HepG2 (cell line): ENCODE measurements at regions not wholly inside any gene's neighbourhood (a gene's known extent, or its start where the extent isn't known, plus 50 kb on each side); places are given as distances from the start of the nearest gene placed in this dataset.

ENCODE experiments used
- E2F1 ChIP-seq: sonication (generic); formaldehyde crosslinking; IDR thresholded peaks from 2 replicates; pipeline ENCODE4 v1.5.0; 2020; ENCODE audit warnings: missing genetic modification reagents
- MTA3 ChIP-seq: sonication (generic); formaldehyde crosslinking; IDR thresholded peaks from 2 replicates; pipeline ENCODE4 v1.4.0; 2020; ENCODE audit warnings: missing genetic modification reagents
- MYC ChIP-seq: sonication (generic); formaldehyde crosslinking; IDR thresholded peaks from 2 replicates; pipeline ENCODE4 v1.9.0; 2021; ENCODE audit warnings: missing genetic modification reagents, borderline replicate concordance
- NPAS2 ChIP-seq: sonication (generic); formaldehyde crosslinking; IDR thresholded peaks from 2 replicates; pipeline ENCODE4 v1.8.0; 2022; ENCODE audit warnings: mild to moderate bottlenecking, missing genetic modification reagents, borderline replicate concordance
- NR2F2 ChIP-seq: IDR thresholded peaks from 2 replicates; pipeline ENCODE4 v1.6.1; 2012; ENCODE audit warnings: low read depth, inconsistent platforms, borderline replicate concordance
- SP4 ChIP-seq: sonication (generic); formaldehyde crosslinking; IDR thresholded peaks from 2 replicates; pipeline ENCODE4 v1.8.1; 2023; ENCODE audit warnings: mild to moderate bottlenecking, missing genetic modification reagents
- SP5 ChIP-seq: IDR thresholded peaks from 2 replicates; pipeline ENCODE4 v1.6.1; 2016; ENCODE audit warnings: low read depth, borderline replicate concordance
- TGIF2 ChIP-seq: IDR thresholded peaks from 2 replicates; pipeline ENCODE4 v1.6.1; 2016; ENCODE audit warnings: control low read depth, missing compliant biosample characterization
- ZBTB38 ChIP-seq: sonication (generic); formaldehyde crosslinking; IDR thresholded peaks from 2 replicates; pipeline ENCODE4 v1.5.1; 2020; ENCODE audit warnings: mild to moderate bottlenecking, missing genetic modification reagents
- ZBTB8A ChIP-seq: sonication (generic); formaldehyde crosslinking; IDR thresholded peaks from 2 replicates; pipeline ENCODE4 v1.4.0; 2020; ENCODE audit warnings: mild to moderate bottlenecking, low read depth, missing genetic modification reagents, borderline replicate concordance
- TF ChIP-seq, protein P1 (sequence below), 2 experiments: IDR thresholded peaks; 2 replicates each; pipeline ENCODE4 v1.6.1; 2011 to 2012; ENCODE audit warnings: low read length in 2 of 2, borderline replicate concordance in 1 of 2, low read depth in 1 of 2, mild to moderate bottlenecking in 1 of 2, moderate library complexity in 1 of 2
- TF ChIP-seq, protein P2 (sequence below): sonication (generic); formaldehyde crosslinking; IDR thresholded peaks from 2 replicates; pipeline ENCODE4 v1.4.0; 2020; ENCODE audit warnings: missing genetic modification reagents
- TF ChIP-seq, protein P3 (sequence below): sonication (generic); formaldehyde crosslinking; IDR thresholded peaks from 2 replicates; pipeline ENCODE4 v1.4.0; 2020; ENCODE audit warnings: missing genetic modification reagents

DNA sequence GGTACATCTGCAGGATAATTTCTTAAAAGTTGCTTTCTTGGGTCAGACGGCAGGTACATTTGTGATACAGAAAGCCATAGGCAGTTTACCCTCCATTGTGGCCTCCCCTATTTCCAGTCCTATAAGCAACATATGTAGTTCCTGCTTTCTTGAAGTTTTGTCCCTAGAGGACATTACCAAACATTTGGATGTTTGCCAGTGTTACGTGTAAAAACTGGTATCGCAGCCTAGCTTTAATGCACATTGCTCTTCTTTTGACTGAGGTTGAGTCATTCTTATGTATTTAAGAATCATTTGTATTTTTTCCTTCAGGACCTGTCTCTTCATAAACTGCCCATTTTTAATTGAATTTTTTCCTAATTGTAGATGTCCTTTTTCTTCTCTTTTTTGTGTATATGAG lies 114.3 kb downstream of the DIPK2A start:
- TF ChIP-seq MYC (CRISPR knock-in tag) = no peak
- no peak for TF ChIP-seq NPAS2 (CRISPR knock-in tag)
- TF ChIP-seq ZBTB38 = no peak
- TF ChIP-seq SP5 (CRISPR knock-in tag) = no peak
- TF ChIP-seq E2F1 = no peak
- TF ChIP-seq, protein P1, sequence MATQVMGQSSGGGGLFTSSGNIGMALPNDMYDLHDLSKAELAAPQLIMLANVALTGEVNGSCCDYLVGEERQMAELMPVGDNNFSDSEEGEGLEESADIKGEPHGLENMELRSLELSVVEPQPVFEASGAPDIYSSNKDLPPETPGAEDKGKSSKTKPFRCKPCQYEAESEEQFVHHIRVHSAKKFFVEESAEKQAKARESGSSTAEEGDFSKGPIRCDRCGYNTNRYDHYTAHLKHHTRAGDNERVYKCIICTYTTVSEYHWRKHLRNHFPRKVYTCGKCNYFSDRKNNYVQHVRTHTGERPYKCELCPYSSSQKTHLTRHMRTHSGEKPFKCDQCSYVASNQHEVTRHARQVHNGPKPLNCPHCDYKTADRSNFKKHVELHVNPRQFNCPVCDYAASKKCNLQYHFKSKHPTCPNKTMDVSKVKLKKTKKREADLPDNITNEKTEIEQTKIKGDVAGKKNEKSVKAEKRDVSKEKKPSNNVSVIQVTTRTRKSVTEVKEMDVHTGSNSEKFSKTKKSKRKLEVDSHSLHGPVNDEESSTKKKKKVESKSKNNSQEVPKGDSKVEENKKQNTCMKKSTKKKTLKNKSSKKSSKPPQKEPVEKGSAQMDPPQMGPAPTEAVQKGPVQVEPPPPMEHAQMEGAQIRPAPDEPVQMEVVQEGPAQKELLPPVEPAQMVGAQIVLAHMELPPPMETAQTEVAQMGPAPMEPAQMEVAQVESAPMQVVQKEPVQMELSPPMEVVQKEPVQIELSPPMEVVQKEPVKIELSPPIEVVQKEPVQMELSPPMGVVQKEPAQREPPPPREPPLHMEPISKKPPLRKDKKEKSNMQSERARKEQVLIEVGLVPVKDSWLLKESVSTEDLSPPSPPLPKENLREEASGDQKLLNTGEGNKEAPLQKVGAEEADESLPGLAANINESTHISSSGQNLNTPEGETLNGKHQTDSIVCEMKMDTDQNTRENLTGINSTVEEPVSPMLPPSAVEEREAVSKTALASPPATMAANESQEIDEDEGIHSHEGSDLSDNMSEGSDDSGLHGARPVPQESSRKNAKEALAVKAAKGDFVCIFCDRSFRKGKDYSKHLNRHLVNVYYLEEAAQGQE (IDR thresholded peaks at IDR 0.05; ENCODE audit: borderline replicate concordance in 1 of 2, low read depth in 1 of 2, low read length in 2 of 2) = no peak
- no peak for TF ChIP-seq ZBTB8A
- TF ChIP-seq TGIF2 (CRISPR knock-in tag) = no peak
- TF ChIP-seq, protein P2, sequence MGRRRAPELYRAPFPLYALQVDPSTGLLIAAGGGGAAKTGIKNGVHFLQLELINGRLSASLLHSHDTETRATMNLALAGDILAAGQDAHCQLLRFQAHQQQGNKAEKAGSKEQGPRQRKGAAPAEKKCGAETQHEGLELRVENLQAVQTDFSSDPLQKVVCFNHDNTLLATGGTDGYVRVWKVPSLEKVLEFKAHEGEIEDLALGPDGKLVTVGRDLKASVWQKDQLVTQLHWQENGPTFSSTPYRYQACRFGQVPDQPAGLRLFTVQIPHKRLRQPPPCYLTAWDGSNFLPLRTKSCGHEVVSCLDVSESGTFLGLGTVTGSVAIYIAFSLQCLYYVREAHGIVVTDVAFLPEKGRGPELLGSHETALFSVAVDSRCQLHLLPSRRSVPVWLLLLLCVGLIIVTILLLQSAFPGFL (CRISPR knock-in tag) = no peak
- TF ChIP-seq, protein P3, sequence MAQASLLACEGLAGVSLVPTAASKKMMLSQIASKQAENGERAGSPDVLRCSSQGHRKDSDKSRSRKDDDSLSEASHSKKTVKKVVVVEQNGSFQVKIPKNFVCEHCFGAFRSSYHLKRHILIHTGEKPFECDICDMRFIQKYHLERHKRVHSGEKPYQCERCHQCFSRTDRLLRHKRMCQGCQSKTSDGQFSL (CRISPR knock-in tag) = no peak
- no peak for TF ChIP-seq SP4 (CRISPR knock-in tag)
- TF ChIP-seq NR2F2 = no peak
- no peak for TF ChIP-seq MTA3
